GM23338 (cell line): ENCODE measurements at regions not wholly inside any gene's neighbourhood (a gene's known extent, or its start where the extent isn't known, plus 50 kb on each side); places are given as distances from the start of the nearest gene placed in this dataset.

Source experiments
- ATAC-seq: fragments of 200-7000 bp; cut with Tn5 transposase; 3 replicates; pipeline ENCODE4 v1.9.1; 2020
- DNase-seq: peaks from one replicate; pipeline ENCODE4 v3.0.0-alpha.2; 2015; ENCODE audit warnings: low spot score
- H2AFZ ChIP-seq: fragments of 200-600 bp; sonication (generic); 2 replicates; pipeline ENCODE4 v1.8.0; 2016; ENCODE audit warnings: antibody characterized with exemption, mild to moderate bottlenecking, moderate library complexity
- H3F3A ChIP-seq: fragments of 200-600 bp; sonication (generic); replicated peaks from 2 replicates; pipeline ENCODE4 v1.8.0; 2017; ENCODE audit warnings: antibody characterized with exemption, mixed run types, low read depth
- H3K27ac ChIP-seq: fragments of 200-600 bp; sonication (generic); 2 replicates; pipeline ENCODE4 v1.6.1; 2016; ENCODE audit warnings: low read depth
- H3K27me3 ChIP-seq: fragments of 200-600 bp; sonication (generic); 2 replicates; pipeline ENCODE4 v1.8.0; 2016; ENCODE audit warnings: mild to moderate bottlenecking, mixed run types, moderate library complexity; ENCODE audit not compliant: insufficient read depth
- H3K36me3 ChIP-seq: fragments of 200-600 bp; sonication (generic); 2 replicates; pipeline ENCODE4 v1.8.0; 2016; ENCODE audit warnings: mild to moderate bottlenecking; ENCODE audit not compliant: insufficient read depth
- H3K4me1 ChIP-seq: fragments of 200-600 bp; sonication (generic); 2 replicates; pipeline ENCODE4 v1.8.0; 2016; ENCODE audit warnings: mild to moderate bottlenecking, moderate library complexity; ENCODE audit not compliant: insufficient read depth
- H3K4me2 ChIP-seq: fragments of 200-600 bp; sonication (generic); 2 replicates; pipeline ENCODE4 v1.7.1; 2017; ENCODE audit warnings: mixed run types
- H3K4me3 ChIP-seq: fragments of 200-600 bp; sonication (generic); 2 replicates; pipeline ENCODE4 v1.6.1; 2016; ENCODE audit warnings: mixed run types
- H3K79me2 ChIP-seq: fragments of 200-600 bp; sonication (generic); replicated peaks from 2 replicates; pipeline ENCODE4 v1.8.0; 2017; ENCODE audit warnings: mild to moderate bottlenecking; ENCODE audit not compliant: insufficient read depth
- H3K9me2 ChIP-seq: fragments of 200-600 bp; sonication (generic); 2 replicates; pipeline ENCODE4 v1.8.0; 2017; ENCODE audit not compliant: insufficient read depth
- H4K20me1 ChIP-seq: fragments of 200-600 bp; sonication (generic); replicated peaks from 2 replicates; pipeline ENCODE4 v1.8.0; 2017; ENCODE audit warnings: mild to moderate bottlenecking; ENCODE audit not compliant: insufficient read depth
- H3K27ac Mint-ChIP-seq: 2 replicates; pipeline ENCODE4 v1.8.0; 2020; ENCODE audit warnings: inconsistent platforms, mild to moderate bottlenecking, moderate library complexity, mixed read lengths
- H3K27me3 Mint-ChIP-seq: 3 replicates; pipeline ENCODE4 v1.8.0; 2022; ENCODE audit warnings: low read depth, mild to moderate bottlenecking, moderate library complexity, mixed read lengths, inconsistent platforms; ENCODE audit not compliant: insufficient read depth, poor library complexity
- H3K36me3 Mint-ChIP-seq: 3 replicates; pipeline ENCODE4 v1.8.0; 2021; ENCODE audit warnings: low read depth, mild to moderate bottlenecking, inconsistent platforms, moderate library complexity, mixed read lengths
- H3K4me1 Mint-ChIP-seq: 3 replicates; pipeline ENCODE4 v1.8.0; 2020; ENCODE audit warnings: mild to moderate bottlenecking, inconsistent platforms, mixed read lengths
- H3K4me3 Mint-ChIP-seq: 3 replicates; pipeline ENCODE4 v1.8.0; 2021; ENCODE audit warnings: moderate library complexity, mild to moderate bottlenecking, inconsistent platforms, mixed read lengths
- H3K9me3 Mint-ChIP-seq: 3 replicates; pipeline ENCODE4 v1.8.0; 2020; ENCODE audit warnings: moderate library complexity, mild to moderate bottlenecking, inconsistent platforms, mixed read lengths
- CREB1 ChIP-seq: fragments of 250-450 bp; sonication (Bioruptor Pico); IDR thresholded peaks from 2 replicates; pipeline ENCODE4 v1.5.0; 2020; ENCODE audit warnings: low read depth, mild to moderate bottlenecking, moderate library complexity
- ETS1 ChIP-seq: IDR thresholded peaks from 2 replicates; pipeline ENCODE4 v1.6.1; 2016; ENCODE audit warnings: antibody characterized with exemption
- EZH2 ChIP-seq: fragments of 200-600 bp; sonication (generic); IDR thresholded peaks from one replicate; pipeline ENCODE4 v1.8.0; 2017; ENCODE audit warnings: antibody characterized with exemption, mild to moderate bottlenecking, low read depth; ENCODE audit not compliant: unreplicated experiment
- EZH2phosphoT487 ChIP-seq: fragments of 200-600 bp; sonication (generic); IDR thresholded peaks from one replicate; pipeline ENCODE4 v1.8.1; 2018; ENCODE audit warnings: antibody characterized with exemption; ENCODE audit not compliant: unreplicated experiment
- JUNB ChIP-seq: IDR thresholded peaks from one replicate; pipeline ENCODE4 v1.6.1; 2016; ENCODE audit warnings: antibody characterized with exemption; ENCODE audit not compliant: unreplicated experiment
- NANOG ChIP-seq: IDR thresholded peaks from 2 replicates; pipeline ENCODE4 v1.6.1; 2016; ENCODE audit warnings: antibody characterized with exemption, borderline replicate concordance
- POLR2AphosphoS5 ChIP-seq: IDR thresholded peaks from 2 replicates; pipeline ENCODE4 v1.6.1; 2016; ENCODE audit warnings: antibody characterized with exemption, low read depth
- REST ChIP-seq: IDR thresholded peaks from one replicate; pipeline ENCODE4 v1.6.1; 2018; ENCODE audit warnings: antibody characterized with exemption; ENCODE audit not compliant: unreplicated experiment
- STAT1 ChIP-seq: IDR thresholded peaks from one replicate; pipeline ENCODE4 v1.6.1; 2016; ENCODE audit warnings: antibody characterized with exemption; ENCODE audit not compliant: unreplicated experiment
- ZNF114 ChIP-seq: fragments of 250-450 bp; sonication (Bioruptor Pico); IDR thresholded peaks from 2 replicates; pipeline ENCODE4 v1.5.0; 2020; ENCODE audit warnings: mild to moderate bottlenecking, moderate library complexity
- ZNF331 ChIP-seq: fragments of 250-450 bp; sonication (Bioruptor Pico); IDR thresholded peaks from 2 replicates; pipeline ENCODE4 v1.5.0; 2020; ENCODE audit warnings: low read depth, mild to moderate bottlenecking, moderate library complexity
- ZNF462 ChIP-seq: fragments of 250-450 bp; sonication (Bioruptor Pico); IDR thresholded peaks from 2 replicates; pipeline ENCODE4 v1.5.0; 2020; ENCODE audit warnings: mild to moderate bottlenecking, moderate library complexity
- TF ChIP-seq, protein P1 (sequence below), 2 experiments: fragments of 200-600 bp in 1 of 2; sonication (generic) in 1 of 2; conservative IDR thresholded peaks; 2 replicates each; pipeline versions ENCODE4 v1.5.1 to v1.6.1; 2016 to 2017; ENCODE audit warnings: antibody characterized with exemption in 2 of 2, low read depth in 2 of 2, mild to moderate bottlenecking in 2 of 2, moderate library complexity in 1 of 2

DNA sequence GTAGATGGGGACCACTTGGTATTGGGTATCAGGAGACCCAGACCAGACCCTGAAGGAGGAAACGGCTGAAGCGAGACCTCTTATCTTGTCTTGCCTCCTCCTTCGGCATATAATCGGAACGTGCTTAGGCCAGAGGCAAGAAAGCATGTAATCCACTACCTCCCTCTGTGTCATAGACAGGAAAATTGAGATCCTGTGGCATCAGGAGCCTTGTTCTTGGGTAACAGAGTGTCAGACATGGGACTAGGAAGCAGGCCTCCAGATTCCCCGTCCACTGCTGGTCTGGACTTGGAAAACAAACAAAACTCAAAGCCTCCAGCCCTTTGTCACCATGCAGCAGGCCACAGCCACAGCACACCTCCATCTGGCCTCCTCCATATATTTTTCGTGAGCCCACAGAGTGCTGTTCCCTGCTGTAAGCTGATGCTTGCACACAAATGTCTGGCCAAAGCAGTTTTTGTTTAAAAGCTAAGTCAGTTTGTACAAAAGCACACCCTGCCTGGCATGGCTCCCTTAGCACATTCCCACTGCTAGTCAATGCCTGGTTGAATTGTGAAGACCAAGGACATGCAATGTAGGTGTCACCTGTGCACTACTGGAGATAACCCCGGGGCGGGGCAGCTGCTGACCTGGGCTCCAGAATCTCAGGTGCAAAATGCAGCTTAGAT lies 510.9 kb downstream of the RPS24 start (continued):
- TF ChIP-seq ZNF114 (CRISPR knock-in tag) = no peak

DNA sequence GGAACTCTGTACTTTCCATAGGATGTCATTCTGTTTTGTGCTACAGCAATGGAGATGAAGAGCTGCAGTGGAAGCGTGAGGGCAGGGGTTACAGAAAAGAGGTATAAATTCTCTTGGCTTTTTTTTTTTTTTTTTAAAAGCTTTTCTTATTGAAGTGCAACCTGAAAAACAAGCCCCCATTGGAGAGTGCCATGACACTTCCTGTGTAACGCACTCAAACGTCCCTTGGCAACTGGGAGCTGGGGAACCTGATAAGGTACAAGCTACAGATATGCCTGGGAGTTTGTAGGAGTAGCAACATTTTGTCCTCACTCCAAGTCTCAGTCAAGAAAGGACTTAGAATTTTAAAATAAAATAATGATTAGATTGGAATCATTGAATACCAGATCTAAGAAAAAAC lies 512.1 kb downstream of the RPS24 start:
- Histone ChIP-seq H3K4me1 (peaks cover 2% of the 10 kb centered on the region), H3K4me3 (no peak overlapping the region), H3K36me3 (no peaks in the 10 kb centered on the region), H3K4me2 (no peak overlapping the region), H3K27ac (no peak overlapping the region), H3K9me2 (peaks cover 8% of the 10 kb centered on the region; the same call in 1 of the 2 replicates), H2AFZ (no peak overlapping the region), H3K79me2 (no peaks in the 10 kb centered on the region), H3K27me3 (no peaks in the 10 kb centered on the region), H4K20me1 (no peaks in the 10 kb centered on the region), H3F3A (no peaks in the 10 kb centered on the region)
- Mint-ChIP-seq H3K27ac (no peak overlapping the region), H3K27me3 (peaks cover 8% of the 10 kb centered on the region), H3K36me3 (no peaks in the 10 kb centered on the region), H3K4me3 (no peak overlapping the region), H3K9me3 (no peaks in the 10 kb centered on the region; the same call in 1 of the 3 replicates), H3K4me1 (peaks cover 8% of the 10 kb centered on the region)
- no peak for TF ChIP-seq ETS1
- TF ChIP-seq ZNF114 (CRISPR knock-in tag) = no peak
- TF ChIP-seq EZH2phosphoT487 = no peak
- TF ChIP-seq CREB1 (CRISPR knock-in tag) = no peak
- TF ChIP-seq STAT1 = no peak
- no peak for TF ChIP-seq ZNF331 (CRISPR knock-in tag)
- TF ChIP-seq EZH2 = no peak
- TF ChIP-seq ZNF462 (CRISPR knock-in tag) = no peak
- no peak for TF ChIP-seq NANOG
- no peak for TF ChIP-seq REST
- no peak for TF ChIP-seq POLR2AphosphoS5
- no peak for TF ChIP-seq JUNB
- TF ChIP-seq, protein P1, sequence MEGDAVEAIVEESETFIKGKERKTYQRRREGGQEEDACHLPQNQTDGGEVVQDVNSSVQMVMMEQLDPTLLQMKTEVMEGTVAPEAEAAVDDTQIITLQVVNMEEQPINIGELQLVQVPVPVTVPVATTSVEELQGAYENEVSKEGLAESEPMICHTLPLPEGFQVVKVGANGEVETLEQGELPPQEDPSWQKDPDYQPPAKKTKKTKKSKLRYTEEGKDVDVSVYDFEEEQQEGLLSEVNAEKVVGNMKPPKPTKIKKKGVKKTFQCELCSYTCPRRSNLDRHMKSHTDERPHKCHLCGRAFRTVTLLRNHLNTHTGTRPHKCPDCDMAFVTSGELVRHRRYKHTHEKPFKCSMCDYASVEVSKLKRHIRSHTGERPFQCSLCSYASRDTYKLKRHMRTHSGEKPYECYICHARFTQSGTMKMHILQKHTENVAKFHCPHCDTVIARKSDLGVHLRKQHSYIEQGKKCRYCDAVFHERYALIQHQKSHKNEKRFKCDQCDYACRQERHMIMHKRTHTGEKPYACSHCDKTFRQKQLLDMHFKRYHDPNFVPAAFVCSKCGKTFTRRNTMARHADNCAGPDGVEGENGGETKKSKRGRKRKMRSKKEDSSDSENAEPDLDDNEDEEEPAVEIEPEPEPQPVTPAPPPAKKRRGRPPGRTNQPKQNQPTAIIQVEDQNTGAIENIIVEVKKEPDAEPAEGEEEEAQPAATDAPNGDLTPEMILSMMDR (conservative IDR thresholded peaks at IDR 0.05; ENCODE audit: low read depth in 2 of 2) = no peak
- DNase-seq = peak; percentile 32
- no peak for ATAC-seq
